ENCODE measurements at regions not wholly inside any gene's neighbourhood (a gene's known extent, or its start where the extent isn't known, plus 50 kb on each side); places are given as distances from the start of the nearest gene placed in this dataset.
"Not testable (repeated sequence)": the region's sequence is repeated elsewhere in the genome, so short reads cannot be mapped to it uniquely, and the experiment has no call there.

- DNase-seq = no peak
These were observed 532.7 kb upstream of the OLFM3 start for GRCh38 chr1:102529446-102529845.

- no peak for DNase-seq
These were observed 504.0 kb upstream of the OLFM3 start for GRCh38 chr1:102500758-102501157.

- no peak for DNase-seq
These were observed 502.2 kb upstream of the OLFM3 start for GRCh38 chr1:102498929-102499328.

- DNase-seq = not testable (repeated sequence)
These were observed 501.1 kb upstream of the OLFM3 start for GRCh38 chr1:102497810-102498209.

- no peak for DNase-seq
These were observed 475.8 kb upstream of the OLFM3 start for GRCh38 chr1:102472520-102472919.

- DNase-seq = no peak
These were observed 474.0 kb upstream of the OLFM3 start for GRCh38 chr1:102470767-102471166.

GRCh38 chr1:102466487-102466886 lies 469.8 kb upstream of the OLFM3 start:
- no peak for DNase-seq

- DNase-seq = no peak
These were observed 466.6 kb upstream of the OLFM3 start for GRCh38 chr1:102463328-102463727.

GRCh38 chr1:102442317-102442716 lies 445.6 kb upstream of the OLFM3 start:
- DNase-seq = not testable (repeated sequence)

GRCh38 chr1:102435483-102435882 lies 438.8 kb upstream of the OLFM3 start:
- no peak for DNase-seq

- peak; percentile 4 for DNase-seq
These were observed 437.7 kb upstream of the OLFM3 start for GRCh38 chr1:102434421-102434820.

GRCh38 chr1:102431253-102431652 lies 434.5 kb upstream of the OLFM3 start:
- no peak for DNase-seq

GRCh38 chr1:102420034-102420433 lies 423.3 kb upstream of the OLFM3 start:
- no peak for DNase-seq

Measured in renal pelvis (tissue), 1 donor.